Liver (tissue), 8 donors: ENCODE measurements at regions not wholly inside any gene's neighbourhood (a gene's known extent, or its start where the extent isn't known, plus 50 kb on each side); places are given as distances from the start of the nearest gene placed in this dataset.

Experiments used
- DNase-seq: peaks from one replicate; pipeline ENCODE4 v3.0.0-alpha.2; 2017; ENCODE audit warnings: low spot score
- H3K27ac ChIP-seq, 2 donors: one replicate each; pipeline ENCODE4 v1.7.0; 2013; ENCODE audit warnings: inconsistent platforms in 2 of 2, low read length in 2 of 2, control low read depth in 1 of 2, low read depth in 1 of 2, mild to moderate bottlenecking in 1 of 2
- H3K27me3 ChIP-seq, 4 donors: one replicate each; pipeline versions ENCODE4 v1.6.1 to v1.7.0; 2013; ENCODE audit warnings: low read length in 3 of 4, inconsistent platforms in 1 of 4, mild to moderate bottlenecking in 1 of 4, moderate library complexity in 1 of 4; ENCODE audit not compliant: control insufficient read depth in 4 of 4, insufficient read depth in 4 of 4
- H3K36me3 ChIP-seq, 4 donors: one replicate each; pipeline versions ENCODE4 v1.6.1 to v1.7.0; 2013; ENCODE audit warnings: low read length in 3 of 4, mild to moderate bottlenecking in 3 of 4, low read depth in 1 of 4, moderate library complexity in 1 of 4; ENCODE audit not compliant: control insufficient read depth in 4 of 4, insufficient read depth in 3 of 4
- H3K4me1 ChIP-seq, 4 donors: one replicate each; pipeline versions ENCODE4 v1.6.1 to v1.7.0; 2013; ENCODE audit warnings: low read length in 3 of 4, mild to moderate bottlenecking in 3 of 4, moderate library complexity in 1 of 4; ENCODE audit not compliant: control insufficient read depth in 4 of 4, insufficient read depth in 4 of 4
- H3K4me3 ChIP-seq, 3 donors: one replicate each; pipeline versions ENCODE4 v1.6.1 to v1.7.0; 2013; ENCODE audit warnings: low read length in 3 of 3, control low read depth in 1 of 3, low read depth in 1 of 3, mild to moderate bottlenecking in 1 of 3
- H3K9ac ChIP-seq, 2 donors: one replicate each; pipeline ENCODE4 v1.7.0; 2013; ENCODE audit warnings: low read length in 2 of 2, mild to moderate bottlenecking in 2 of 2, moderate library complexity in 2 of 2, control low read depth in 1 of 2, low read depth in 1 of 2
- H3K9me3 ChIP-seq, 4 donors: one replicate each; pipeline versions ENCODE4 v1.6.1 to v1.7.0; 2013; ENCODE audit warnings: low read length in 3 of 4; ENCODE audit not compliant: control insufficient read depth in 4 of 4
- EGR1 ChIP-seq, 2 donors: IDR thresholded peaks; 2 replicates each; pipeline ENCODE4 v1.6.1; 2016 to 2018; ENCODE audit warnings: antibody characterized with exemption in 2 of 2, low read depth in 2 of 2
- FOXA1 ChIP-seq: IDR thresholded peaks from 2 replicates; pipeline ENCODE4 v1.6.1; 2016; ENCODE audit warnings: antibody characterized with exemption
- FOXA2 ChIP-seq: IDR thresholded peaks from 2 replicates; pipeline ENCODE4 v1.6.1; 2016; ENCODE audit warnings: antibody characterized with exemption
- GABPA ChIP-seq, 2 donors: IDR thresholded peaks in 1 of 2; conservative IDR thresholded peaks in 1 of 2; 2 replicates each; pipeline ENCODE4 v1.6.1; 2016; ENCODE audit warnings: antibody characterized with exemption in 2 of 2, mild to moderate bottlenecking in 1 of 2, moderate library complexity in 1 of 2
- HNF4A ChIP-seq, 2 donors: conservative IDR thresholded peaks; 2 replicates each; pipeline ENCODE4 v1.6.1; 2016; ENCODE audit warnings: antibody characterized with exemption in 2 of 2, mild to moderate bottlenecking in 2 of 2
- HNF4G ChIP-seq: IDR thresholded peaks from 2 replicates; pipeline ENCODE4 v1.6.1; 2016; ENCODE audit warnings: antibody characterized with exemption
- JUND ChIP-seq, 2 donors: IDR thresholded peaks; 2 replicates each; pipeline ENCODE4 v1.6.1; 2016; ENCODE audit warnings: antibody characterized with exemption in 2 of 2
- NR2F2 ChIP-seq: IDR thresholded peaks from 2 replicates; pipeline ENCODE4 v1.6.1; 2016; ENCODE audit warnings: antibody characterized with exemption
- RAD21 ChIP-seq, 2 donors: IDR thresholded peaks; 2 replicates each; pipeline ENCODE4 v1.6.1; 2016; ENCODE audit warnings: antibody characterized with exemption in 2 of 2, mild to moderate bottlenecking in 2 of 2
- RXRA ChIP-seq, 2 donors: IDR thresholded peaks; 2 replicates each; pipeline ENCODE4 v1.6.1; 2017 to 2018; ENCODE audit warnings: antibody characterized with exemption in 2 of 2, mild to moderate bottlenecking in 1 of 2
- SP1 ChIP-seq: IDR thresholded peaks from 2 replicates; pipeline ENCODE4 v1.6.1; 2018; ENCODE audit warnings: antibody characterized with exemption, mild to moderate bottlenecking
- TAF1 ChIP-seq: conservative IDR thresholded peaks from 2 replicates; pipeline ENCODE4 v1.6.1; 2016; ENCODE audit warnings: antibody characterized with exemption, mild to moderate bottlenecking
- YY1 ChIP-seq: IDR thresholded peaks from 2 replicates; pipeline ENCODE4 v1.6.1; 2016; ENCODE audit warnings: antibody characterized with exemption, mild to moderate bottlenecking
- WGBS: extraction: QIAGEN DNeasy Blood & Tissue Kit; methylation state at CpG from one replicate; pipeline ENCODE4 v1.1.7; 2013; 5-methylcytosine and 5-hydroxymethylcytosine counted together
- TF ChIP-seq, protein P1 (sequence below): IDR thresholded peaks from 2 replicates; pipeline ENCODE4 v1.6.1; 2016; ENCODE audit warnings: antibody characterized with exemption
- TF ChIP-seq, protein P2 (sequence below): fragments of 150-350 bp; IDR thresholded peaks from 2 replicates; pipeline ENCODE4 v1.5.1; 2017; ENCODE audit warnings: improper control_type of control experiment, low read depth, low read length; ENCODE audit not compliant: missing input control
- TF ChIP-seq, protein P3 (sequence below): IDR thresholded peaks from 2 replicates; pipeline ENCODE4 v1.6.1; 2016; ENCODE audit warnings: antibody characterized with exemption
- TF ChIP-seq, protein P4 (sequence below): IDR thresholded peaks from 2 replicates; pipeline ENCODE4 v1.6.1; 2016; ENCODE audit warnings: antibody characterized with exemption
- donor health status: healthy.
- donor health status: healthy.
- donor health status: healthy.
- donor health status: healthy.
- donor health status: healthy.

DNA sequence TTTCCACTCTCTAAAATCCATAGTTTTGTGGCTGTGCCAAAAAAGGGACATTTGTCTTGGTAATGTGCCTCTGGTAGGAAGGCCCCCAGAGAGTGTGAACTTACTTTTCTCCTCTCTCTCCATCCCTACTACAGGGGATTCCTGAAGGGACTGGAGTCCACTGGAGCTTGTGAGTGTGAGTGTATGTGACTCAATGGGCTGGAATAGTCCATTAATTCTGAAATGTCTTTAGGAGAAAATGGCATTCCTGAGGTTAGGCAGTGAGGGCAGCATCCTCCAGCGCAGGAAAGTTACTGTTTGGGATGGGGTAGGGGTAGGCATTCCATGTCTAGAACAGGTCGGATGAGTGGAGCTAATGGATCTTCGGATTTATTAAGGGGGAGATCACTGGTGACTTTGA lies 59.8 kb upstream of the CACNA2D3 start:
- no peak overlapping the region for H3K4me3 ChIP-seq
- no peak for DNase-seq
- H3K9me3 ChIP-seq: no peaks in the 10 kb centered on the region
- no peak overlapping the region for H3K9ac ChIP-seq
- TF ChIP-seq, protein P1, sequence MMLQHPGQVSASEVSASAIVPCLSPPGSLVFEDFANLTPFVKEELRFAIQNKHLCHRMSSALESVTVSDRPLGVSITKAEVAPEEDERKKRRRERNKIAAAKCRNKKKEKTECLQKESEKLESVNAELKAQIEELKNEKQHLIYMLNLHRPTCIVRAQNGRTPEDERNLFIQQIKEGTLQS: no peak
- TF ChIP-seq, protein P2, sequence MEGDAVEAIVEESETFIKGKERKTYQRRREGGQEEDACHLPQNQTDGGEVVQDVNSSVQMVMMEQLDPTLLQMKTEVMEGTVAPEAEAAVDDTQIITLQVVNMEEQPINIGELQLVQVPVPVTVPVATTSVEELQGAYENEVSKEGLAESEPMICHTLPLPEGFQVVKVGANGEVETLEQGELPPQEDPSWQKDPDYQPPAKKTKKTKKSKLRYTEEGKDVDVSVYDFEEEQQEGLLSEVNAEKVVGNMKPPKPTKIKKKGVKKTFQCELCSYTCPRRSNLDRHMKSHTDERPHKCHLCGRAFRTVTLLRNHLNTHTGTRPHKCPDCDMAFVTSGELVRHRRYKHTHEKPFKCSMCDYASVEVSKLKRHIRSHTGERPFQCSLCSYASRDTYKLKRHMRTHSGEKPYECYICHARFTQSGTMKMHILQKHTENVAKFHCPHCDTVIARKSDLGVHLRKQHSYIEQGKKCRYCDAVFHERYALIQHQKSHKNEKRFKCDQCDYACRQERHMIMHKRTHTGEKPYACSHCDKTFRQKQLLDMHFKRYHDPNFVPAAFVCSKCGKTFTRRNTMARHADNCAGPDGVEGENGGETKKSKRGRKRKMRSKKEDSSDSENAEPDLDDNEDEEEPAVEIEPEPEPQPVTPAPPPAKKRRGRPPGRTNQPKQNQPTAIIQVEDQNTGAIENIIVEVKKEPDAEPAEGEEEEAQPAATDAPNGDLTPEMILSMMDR: no peak
- 83% methylated on average over 3 of the region's 3 CpGs for WGBS
- peaks cover 0 to 21% (median 7%) of the 10 kb centered on the region in 4 donors for H3K4me1 ChIP-seq
- H3K27me3 ChIP-seq: no peaks in the 10 kb centered on the region
- no peaks in the 10 kb centered on the region for H3K36me3 ChIP-seq
- H3K27ac ChIP-seq: no peak overlapping the region

DNA sequence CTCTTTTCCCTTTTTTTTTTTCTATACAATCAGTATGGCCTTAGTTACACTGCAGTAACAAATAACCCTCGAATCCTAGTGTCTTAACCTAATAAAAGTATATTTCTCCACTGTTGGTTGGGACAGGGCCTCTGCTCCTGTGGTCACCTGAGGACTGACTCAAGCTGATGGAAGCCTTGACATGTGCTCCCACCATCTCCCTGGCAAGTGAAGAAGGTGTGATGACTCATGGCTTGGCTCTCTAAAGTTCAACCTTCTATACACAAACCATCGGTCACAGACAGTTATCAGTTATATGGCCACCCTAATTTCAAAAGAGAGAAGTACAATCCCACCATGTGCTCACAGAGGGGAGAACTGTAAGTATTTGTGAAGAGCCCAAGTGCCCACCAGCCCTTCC lies 65.8 kb upstream of the CACNA2D3 start:
- Histone ChIP-seq H3K9ac (no peak overlapping the region), H3K9me3 (no peaks in the 10 kb centered on the region), H3K27ac (no peak overlapping the region), H3K36me3 (no peaks in the 10 kb centered on the region), H3K4me1 (no peaks in the 10 kb centered on the region), H3K4me3 (no peak overlapping the region), H3K27me3 (no peaks in the 10 kb centered on the region)
- TF ChIP-seq FOXA1: no peak
- TF ChIP-seq FOXA2: no peak
- TF ChIP-seq, protein P3, sequence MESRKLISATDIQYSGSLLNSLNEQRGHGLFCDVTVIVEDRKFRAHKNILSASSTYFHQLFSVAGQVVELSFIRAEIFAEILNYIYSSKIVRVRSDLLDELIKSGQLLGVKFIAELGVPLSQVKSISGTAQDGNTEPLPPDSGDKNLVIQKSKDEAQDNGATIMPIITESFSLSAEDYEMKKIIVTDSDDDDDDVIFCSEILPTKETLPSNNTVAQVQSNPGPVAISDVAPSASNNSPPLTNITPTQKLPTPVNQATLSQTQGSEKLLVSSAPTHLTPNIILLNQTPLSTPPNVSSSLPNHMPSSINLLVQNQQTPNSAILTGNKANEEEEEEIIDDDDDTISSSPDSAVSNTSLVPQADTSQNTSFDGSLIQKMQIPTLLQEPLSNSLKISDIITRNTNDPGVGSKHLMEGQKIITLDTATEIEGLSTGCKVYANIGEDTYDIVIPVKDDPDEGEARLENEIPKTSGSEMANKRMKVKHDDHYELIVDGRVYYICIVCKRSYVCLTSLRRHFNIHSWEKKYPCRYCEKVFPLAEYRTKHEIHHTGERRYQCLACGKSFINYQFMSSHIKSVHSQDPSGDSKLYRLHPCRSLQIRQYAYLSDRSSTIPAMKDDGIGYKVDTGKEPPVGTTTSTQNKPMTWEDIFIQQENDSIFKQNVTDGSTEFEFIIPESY: no peak
- TF ChIP-seq RAD21 (IDR thresholded peaks at IDR 0.05): no peak
- TF ChIP-seq, protein P2: no peak
- TF ChIP-seq TAF1: no peak
- TF ChIP-seq NR2F2: no peak
- no peak for DNase-seq
- 85% methylated on average over 2 of the region's 2 CpGs for WGBS

DNA sequence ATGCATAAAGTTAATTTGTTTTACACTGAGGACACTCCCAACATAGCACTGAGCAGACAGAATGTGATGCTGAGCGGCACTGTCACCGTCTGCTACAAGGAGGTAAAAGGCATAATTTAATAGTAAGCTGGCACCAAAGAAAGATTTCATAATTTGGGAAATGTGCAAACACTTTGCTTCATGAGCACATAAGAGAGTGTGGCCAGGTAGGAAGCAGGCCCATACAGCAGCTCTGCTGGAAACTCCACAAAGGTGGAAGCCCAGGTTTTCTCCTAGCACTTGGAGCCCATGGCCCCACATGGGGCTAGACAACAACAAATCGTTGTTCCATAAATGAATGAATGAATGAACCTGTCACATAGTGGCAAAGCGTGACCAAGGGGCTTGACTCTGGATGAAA lies 68.5 kb upstream of the CACNA2D3 start:
- H3K36me3 ChIP-seq: no peaks in the 10 kb centered on the region
- WGBS: 90% methylated on average over 4 of the region's 4 CpGs
- no peak for DNase-seq
- H3K9ac ChIP-seq: no peak overlapping the region
- H3K4me1 ChIP-seq: no peaks in the 10 kb centered on the region
- no peak overlapping the region for H3K4me3 ChIP-seq
- H3K27ac ChIP-seq: no peak overlapping the region
- H3K27me3 ChIP-seq: no peaks in the 10 kb centered on the region
- no peaks in the 10 kb centered on the region for H3K9me3 ChIP-seq
- TF ChIP-seq GABPA (IDR thresholded peaks at IDR 0.05 in 1 of 2, conservative IDR thresholded peaks at IDR 0.05 in 1 of 2): no peak
- TF ChIP-seq EGR1 (IDR thresholded peaks at IDR 0.05; ENCODE audit: low read depth in 2 of 2): no peak
- TF ChIP-seq FOXA1: no peak
- no peak for TF ChIP-seq RAD21 (IDR thresholded peaks at IDR 0.05)
- no peak for TF ChIP-seq HNF4A (conservative IDR thresholded peaks at IDR 0.05)
- TF ChIP-seq, protein P4, sequence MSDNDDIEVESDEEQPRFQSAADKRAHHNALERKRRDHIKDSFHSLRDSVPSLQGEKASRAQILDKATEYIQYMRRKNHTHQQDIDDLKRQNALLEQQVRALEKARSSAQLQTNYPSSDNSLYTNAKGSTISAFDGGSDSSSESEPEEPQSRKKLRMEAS: no peak
- TF ChIP-seq TAF1: no peak
- no peak for TF ChIP-seq RXRA (IDR thresholded peaks at IDR 0.05)
- no peak for TF ChIP-seq YY1
- no peak for TF ChIP-seq JUND (IDR thresholded peaks at IDR 0.05)
- TF ChIP-seq FOXA2: no peak
- no peak for TF ChIP-seq SP1
- TF ChIP-seq HNF4G: no peak
- TF ChIP-seq, protein P3: no peak
